HG03432 (cell line): ENCODE measurements at regions not wholly inside any gene's neighbourhood (a gene's known extent, or its start where the extent isn't known, plus 50 kb on each side); places are given as distances from the start of the nearest gene placed in this dataset.
"Not testable (repeated sequence)": the region's sequence is repeated elsewhere in the genome, so short reads cannot be mapped to it uniquely, and the experiment has no call there.

ENCODE experiments used
- ATAC-seq: cut with Tn5 transposase; IDR thresholded peaks from one replicate; pipeline ENCODE4 v1.9.1; 2021; ENCODE audit warnings: mild to moderate bottlenecking, moderate library complexity; ENCODE audit not compliant: unreplicated experiment

DNA sequence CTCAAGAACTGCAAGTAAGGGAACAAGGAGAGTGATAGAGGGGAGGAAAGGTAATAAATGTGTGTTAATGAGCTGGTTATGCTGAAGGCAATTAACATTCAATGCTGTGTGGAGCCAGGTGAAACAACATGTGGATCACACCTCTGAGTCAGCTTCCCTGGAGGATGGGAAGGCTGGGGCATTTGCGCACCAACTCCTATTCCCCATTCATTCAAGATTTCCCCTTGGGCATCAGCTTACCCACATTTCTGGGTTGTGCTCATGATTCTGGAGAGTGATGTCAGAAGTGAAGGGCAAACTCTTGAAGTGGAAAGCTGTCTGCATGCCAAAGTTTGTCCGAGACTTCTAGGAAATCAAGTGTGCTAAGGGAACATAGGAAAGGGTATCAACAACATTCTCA lies 461.4 kb downstream of the MID1IP1 start:
- no peak for ATAC-seq

DNA sequence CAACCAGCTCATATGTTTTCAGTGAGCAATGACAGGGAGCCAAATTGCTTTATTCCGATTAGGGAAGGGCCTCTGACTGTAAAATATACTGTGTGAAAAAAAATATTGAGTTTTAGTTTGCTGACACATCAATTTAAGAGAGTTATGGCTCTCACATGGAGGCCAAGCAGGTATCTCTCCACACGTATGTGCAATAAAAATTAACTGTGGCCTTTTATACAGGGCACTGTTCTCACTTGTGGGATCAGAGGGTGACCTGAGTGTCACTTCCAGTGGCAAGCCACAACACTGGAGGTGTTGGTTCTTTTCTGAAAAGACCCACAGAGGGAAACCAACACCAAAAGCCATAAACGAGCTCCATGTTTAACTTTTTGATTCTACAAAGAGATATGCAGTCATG lies 462.8 kb downstream of the MID1IP1 start:
- no peak for ATAC-seq

DNA sequence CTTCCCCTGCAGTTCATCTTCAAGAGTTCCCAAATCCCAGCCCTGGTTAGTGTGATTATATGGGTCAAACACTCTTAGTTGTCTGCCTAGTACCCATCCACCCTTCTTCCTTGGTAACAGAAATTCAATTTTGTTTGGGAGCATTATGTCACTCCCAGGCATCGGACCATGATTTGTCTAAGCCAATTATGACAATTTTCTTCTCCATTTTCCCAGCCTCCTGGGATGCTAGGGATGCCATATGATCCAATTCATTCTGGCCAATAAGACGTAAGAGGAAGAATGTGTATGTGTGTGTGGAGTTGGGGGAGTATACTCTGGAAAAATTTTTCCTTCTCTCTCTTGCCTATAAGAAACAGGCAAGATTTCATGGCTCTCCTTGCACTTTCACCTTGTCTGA lies 465.9 kb downstream of the MID1IP1 start:
- no peak for ATAC-seq

DNA sequence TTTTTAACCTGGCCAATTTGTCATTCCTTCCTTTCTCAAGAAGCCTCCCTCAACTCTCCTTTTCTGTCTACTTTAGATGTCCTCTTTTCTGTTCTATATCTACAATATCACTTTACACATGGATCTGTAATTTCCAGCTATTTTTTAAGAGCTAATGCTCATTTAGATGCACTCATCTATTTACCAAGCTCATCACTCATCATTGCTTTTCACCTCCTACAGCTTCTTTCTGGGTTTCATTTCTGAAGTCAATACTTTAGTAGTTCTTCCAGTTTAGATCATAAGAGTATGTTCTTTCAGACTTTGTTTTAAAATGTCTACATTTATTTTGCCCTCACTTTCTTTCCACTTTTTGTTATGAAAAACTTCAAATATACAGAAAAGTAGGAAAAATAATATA lies 466.9 kb downstream of the MID1IP1 start:
- ATAC-seq, result no peak

DNA sequence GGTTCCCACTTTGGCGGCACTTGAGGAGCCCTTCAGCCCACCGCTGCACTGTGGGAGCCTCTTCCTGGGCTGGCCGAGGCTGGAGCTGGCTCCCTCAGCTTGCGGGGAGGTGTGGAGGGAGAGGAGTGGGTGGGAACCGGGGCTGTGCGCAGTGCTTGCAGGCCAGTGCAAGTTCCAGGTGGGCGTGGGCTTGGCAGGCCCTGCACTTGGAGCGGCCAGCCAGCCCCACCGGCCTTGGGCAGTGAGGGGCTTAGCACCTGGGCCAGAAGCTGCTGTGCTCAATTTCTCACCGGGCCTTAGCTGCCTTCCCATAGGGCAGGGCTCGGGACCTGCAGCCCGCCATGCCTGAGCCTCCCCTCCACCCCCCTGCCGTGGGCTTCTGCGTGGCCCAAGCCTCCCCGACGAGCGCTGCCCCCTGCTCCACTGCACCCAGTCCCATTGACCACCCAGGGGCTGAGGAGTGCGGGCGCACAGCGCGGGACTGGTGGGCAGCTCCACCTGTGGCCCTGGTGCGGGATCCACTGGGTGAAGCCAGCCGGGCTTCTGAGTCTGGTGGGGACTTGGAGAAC lies 474.3 kb downstream of the MID1IP1 start:
- no peak for ATAC-seq

DNA sequence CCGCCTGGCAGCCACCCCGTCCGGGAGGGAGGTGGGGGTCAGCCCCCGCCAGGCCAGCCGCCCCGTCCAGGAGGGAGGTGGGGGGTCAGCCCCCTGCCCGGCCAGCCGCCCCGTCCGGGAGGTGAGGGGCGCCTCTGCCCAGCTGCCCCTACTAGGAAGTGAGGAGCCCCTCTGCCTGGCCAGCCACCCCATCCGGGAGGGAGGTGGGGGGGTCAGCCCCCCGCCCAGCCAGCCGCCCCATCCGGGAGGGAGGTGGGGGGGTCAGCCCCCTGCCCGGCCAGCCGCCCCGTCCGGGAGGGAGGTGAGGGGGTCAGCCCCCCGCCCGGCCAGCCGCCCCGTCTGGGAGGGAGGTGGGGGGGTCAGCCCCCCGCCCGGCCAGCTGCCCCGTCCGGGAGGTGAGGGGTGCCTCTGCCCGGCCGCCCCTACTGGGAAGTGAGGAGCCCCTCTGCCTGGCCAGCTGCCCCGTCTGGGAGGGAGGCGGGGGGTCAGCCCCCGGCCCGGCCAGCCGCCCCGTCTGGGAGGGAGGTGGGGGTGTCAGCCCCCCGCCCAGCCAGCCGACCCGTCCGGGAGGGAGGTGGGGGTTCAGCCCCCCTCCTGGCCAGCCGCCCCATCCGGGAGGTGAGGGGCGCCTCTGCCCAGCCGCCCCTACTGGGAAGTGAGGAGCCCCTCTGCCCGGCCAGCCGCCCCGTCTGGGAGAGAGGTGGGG lies 476.6 kb downstream of the MID1IP1 start:
- not testable (repeated sequence) for ATAC-seq

DNA sequence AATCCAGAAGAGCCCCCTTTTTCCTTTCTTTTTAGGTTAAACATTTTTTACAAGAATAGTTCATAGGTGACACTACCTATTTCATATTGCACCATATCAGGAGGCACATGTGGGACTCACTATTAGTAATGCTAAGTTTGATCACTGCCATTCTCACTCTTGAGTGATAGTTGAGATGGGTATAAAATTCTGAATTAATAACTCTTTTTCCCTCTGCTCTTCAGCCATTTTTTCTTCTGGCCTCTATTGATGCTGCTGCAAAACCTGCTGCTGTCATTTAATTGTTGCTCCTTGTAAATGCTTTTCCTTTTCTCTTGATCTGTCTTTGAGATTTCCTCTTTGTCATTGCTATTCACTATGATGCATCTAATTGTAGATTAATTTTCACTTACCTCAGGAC lies 482.0 kb downstream of the MID1IP1 start:
- ATAC-seq, result no peak

DNA sequence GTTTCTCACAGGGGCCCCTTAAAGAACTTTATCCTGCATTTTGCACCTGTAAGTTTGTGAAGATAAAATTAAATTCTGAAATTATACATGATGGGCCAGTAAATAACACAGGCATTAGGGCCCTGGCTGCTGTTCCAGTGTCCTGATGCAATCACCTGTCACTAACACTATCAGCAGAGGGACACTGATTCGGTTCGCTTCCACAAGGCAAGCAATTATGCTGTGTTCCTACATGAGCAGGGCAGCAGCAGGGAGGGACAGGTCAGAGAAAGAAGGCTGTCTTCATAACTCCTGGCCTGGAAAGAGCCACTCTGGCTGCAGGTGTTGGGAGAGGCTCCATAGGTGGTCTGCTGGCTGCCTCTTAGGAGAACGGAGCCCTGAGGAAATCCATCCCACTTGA lies 487.3 kb downstream of the MID1IP1 start:
- no peak for ATAC-seq

DNA sequence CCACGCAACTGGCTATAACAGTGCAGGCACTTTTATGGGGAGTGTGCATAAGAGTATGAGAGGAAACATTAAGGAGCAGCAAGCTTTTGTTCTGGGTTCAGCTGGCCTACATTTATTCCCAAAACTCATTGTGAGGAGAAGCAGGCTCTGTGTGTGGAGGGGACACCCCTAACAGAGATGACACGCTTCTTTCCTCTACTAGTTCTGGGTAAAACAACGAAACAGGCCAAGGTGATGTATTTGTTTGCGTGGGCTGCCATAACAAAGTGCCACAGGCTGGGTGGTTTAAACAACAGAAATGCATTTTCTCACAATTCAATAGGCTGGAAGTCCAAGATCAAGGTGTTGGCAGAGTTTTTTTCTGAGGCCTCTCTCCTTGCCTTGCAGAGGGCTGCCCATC lies 488.6 kb downstream of the MID1IP1 start:
- no peak for ATAC-seq

DNA sequence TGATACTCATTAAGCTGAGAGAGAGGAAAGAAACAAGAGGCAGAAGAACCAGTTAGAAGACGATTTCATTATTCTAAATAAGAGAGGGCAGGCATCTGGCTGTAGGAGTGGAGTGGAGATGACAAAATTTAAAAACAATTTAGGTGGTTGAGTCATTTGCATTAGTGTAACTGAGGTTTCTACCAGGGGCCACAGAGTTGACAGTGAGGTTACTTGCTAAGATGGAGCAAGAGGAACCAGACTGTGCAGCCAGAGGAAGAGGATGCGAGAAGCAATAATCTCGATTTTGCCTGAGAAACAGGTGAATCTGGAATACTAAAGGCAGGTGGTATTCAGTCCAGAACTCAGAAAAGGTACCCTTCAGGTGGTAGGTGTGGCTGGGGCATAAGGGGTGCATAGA lies 491.9 kb downstream of the MID1IP1 start:
- ATAC-seq, result no peak

DNA sequence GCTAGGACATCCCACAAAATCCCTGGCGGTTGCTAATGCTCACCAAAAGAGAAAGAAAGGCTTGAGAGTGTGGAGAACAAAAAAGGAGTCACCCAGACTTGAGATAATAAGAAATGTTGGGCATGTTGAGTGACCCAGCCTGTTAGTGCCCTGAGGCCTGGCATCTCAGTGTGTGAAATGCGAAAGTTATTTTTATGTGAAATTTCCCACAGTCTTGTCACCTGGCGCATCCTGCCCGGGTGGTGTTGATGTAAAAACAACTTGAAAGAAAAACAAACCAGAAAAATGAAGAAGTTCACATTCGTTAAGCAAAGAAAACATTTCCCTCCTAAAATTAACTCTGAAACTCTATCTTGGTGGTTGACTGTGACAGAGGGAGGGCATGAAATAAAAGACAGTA lies 495.2 kb downstream of the MID1IP1 start:
- no peak for ATAC-seq

DNA sequence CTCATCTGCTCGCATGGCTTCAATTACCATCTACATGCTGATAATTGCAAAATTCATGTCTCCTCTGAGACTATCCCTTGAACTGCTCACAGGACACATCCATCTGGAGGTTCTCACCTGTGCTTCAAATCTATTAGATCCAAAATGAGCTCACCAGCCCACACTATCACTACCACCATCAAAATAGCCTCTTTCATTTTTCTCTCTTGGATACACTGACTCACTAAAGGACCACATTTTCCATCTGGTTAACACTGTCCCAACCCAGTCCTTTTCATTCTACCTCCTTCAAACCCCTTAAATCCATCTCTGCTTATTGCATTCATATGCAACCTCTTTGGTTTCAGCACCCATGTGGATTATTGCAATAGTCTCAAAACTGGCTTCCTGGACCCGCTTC lies 497.6 kb downstream of the MID1IP1 start:
- no peak for ATAC-seq

DNA sequence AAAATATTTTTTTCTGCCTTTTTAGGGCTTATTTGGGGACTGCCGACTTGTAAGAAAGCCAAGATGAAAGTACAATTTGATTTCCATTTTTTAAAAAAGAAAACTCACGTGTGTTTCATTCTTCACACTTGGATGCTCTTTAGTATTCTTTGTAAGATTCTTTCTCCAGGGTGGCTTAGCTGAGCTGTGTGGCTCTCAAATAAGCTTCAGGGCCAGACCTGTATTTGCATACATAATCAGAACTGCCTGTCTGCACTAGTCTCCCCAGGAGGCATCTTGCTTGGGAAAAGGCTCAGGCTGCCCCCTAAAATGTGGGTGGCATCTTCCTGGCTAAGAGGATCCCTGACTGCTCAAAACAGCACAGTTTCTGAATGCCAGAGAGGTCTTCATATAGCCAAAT lies 498.4 kb downstream of the MID1IP1 start:
- ATAC-seq, result no peak

DNA sequence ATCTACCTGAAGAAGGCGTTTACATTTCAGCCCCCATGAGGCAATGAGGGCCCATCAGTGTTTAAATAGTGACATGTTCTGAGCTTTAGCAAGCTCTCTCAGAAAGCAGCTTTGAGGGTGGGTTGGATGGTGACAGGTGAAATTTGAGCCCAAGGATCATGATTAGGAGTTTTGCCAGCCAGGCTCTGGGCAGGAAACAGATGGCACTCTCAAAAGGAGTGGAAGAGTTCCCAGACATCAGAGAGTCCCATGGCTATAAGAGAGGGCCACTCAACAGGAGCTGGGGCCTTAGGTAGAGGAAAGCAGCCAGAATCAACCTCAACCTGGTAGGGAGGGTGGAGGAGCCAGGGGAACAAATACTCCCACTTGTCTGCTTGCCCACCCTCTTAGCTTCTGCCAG lies 499.8 kb downstream of the MID1IP1 start:
- ATAC-seq, result no peak

DNA sequence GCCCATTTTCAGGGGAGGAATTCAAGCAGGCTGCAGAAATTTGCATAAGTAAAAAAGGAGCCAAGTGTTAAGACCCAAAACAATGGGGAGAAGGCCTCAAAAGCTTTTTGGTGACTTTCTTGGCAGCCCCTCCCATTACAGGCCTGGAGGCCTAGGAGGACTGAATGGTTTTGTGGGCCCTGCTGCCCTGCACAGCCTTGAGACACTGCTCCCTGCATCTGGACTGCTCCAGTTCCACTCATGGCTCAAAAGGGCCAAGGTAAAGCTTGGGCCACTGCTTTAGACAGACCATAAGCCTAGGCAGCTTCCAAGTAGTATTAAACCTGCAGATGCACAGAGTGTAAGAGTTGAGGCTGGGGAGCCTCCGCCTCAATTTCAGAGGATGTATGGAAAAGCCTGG lies 501.6 kb downstream of the MID1IP1 start:
- ATAC-seq, result no peak

DNA sequence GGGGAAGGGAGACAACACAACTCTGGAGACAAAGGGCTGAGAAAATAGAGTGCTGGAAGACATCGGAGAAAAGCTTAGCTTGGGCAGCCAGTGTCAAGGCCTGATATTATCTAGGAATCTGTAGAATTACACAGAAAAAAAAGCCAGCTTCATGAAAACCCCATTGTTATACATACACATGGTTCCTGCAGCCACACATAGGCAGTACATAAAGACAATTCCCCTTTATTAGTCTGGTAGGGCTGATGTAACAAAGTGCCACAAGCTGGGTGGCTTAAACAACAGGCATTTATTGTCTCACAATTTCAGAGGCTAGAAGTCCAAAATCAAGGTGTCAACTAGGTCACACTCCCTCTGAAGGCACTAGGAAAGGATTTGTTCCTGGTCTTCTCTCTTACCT lies 503.5 kb downstream of the MID1IP1 start:
- no peak for ATAC-seq

DNA sequence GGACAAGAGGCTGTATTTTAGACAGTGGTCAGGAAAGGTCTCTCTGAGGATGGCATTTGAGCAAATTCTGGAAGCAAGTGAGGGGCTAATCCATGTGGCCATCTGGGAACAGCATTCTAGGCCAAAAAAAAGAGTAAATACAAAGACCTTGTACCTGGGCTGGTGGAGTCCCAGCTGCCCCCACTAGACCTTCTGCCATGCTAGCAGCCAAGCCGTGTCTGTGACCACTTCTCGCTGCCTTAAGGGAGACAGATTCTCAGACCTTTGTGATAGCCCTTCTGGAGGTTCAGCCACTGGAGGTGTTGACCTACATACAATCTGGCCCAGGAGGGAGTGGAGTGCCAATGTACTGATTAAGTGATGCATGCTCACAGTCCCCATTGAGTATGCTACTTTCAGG lies 506.2 kb downstream of the MID1IP1 start:
- ATAC-seq, result no peak

DNA sequence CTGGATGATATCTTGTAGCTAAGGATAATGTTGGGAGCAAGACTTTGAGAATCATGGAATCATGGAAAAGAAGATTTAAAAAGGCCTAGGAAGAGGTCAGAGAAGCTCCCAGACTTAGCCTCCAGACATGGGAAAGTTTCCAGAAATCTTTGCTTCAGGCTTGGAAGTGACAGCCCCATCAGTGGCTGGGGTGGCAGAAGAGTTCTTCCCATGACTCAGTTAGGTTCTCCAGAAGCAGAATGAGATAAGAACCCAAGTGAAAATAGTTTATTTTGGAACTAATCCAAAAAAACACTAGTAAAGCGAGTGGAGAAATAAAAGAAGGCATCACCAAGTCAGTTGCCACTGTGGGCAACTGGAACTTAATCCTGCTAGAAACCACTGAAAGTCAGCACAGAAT lies 506.9 kb downstream of the MID1IP1 start:
- no peak for ATAC-seq

DNA sequence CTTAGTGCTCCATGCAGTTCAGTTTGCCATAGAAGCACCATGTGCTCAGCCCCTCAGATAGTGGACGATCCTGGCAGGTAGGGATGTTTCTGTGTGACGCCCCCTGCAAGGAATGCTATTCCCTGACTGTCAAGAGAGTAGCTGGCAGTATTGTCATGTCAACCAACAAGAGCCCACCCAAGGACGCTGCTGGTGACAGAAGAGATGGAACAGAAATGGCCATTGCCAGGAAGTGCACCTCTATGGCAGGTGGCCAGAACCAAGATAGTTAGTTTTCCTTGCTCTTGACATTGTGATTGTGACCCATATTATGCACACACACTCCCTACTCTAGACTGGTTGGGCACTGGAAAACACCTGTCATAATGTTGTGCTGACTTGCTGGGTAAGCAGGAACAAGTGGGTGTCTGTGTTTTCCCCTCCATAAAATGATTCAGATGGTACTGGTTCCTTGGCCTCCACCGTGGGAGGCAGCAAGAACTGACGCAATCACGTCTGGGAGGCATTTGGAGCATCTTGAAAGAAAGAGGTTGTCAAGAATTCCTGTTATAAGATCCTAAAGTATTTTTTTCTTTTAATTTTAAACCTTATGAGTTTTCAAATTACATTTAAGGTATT lies 507.9 kb downstream of the MID1IP1 start:
- ATAC-seq, result no peak

DNA sequence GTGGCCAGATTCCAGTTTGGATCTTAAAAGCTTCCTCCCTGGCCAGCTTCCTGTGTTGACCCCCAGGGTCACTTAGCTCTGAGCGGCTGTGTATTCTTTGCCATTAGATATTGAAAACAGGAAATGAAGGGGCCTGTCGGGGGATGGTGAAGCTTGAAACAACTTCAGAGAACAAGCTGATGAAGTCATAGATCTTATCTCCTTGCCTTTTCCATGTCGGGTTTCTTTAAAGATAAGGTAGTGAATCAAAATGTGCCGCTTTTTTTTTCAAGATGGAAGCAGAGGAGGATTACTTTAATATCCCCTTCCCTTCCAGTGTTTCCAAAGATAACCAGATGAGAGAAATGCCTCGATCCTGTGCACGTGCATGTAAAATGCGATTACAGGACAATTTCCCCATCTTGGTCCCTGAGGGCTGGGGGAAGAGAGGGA lies 508.5 kb downstream of the MID1IP1 start:
- ATAC-seq, result no peak

DNA sequence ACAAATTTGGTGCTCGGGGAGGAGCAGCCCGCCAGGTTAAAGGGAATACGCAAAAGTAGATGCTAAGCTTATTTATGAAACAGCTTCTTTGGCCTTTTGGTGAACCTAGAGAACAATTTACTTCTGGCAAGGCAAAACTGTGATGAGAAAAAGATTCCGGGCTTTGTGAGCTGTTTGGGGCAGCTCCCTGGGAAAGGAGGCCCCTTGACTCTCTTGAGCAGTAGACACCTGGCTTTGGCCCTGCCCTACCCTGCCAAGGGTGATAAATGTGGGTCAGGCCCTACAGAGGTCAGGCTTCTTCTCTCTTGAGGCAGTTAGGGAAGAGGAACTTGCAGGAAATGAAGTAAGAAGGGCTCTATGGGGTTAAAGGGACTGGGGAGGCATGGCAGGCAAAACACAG lies 509.6 kb downstream of the MID1IP1 start:
- ATAC-seq, result no peak

DNA sequence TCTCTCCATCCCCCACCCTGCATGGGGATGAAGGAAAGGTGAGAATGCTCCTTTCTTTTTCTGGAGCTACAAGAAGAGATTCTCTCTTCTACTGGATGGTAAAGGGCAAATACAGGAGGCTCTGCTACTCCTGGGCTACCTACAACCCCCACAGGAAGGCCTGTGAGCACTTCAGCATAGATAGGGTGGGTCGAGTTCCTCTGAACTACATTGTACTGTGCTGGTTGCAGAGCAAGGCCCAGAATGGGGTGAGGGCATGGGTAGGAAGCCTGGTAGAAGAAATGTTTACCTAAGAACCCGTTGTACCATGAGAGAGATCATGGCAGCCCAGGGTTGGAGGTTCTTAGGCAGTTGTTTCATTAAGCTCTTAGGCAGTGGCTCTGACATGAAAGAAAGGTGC lies 510.4 kb downstream of the MID1IP1 start:
- ATAC-seq, result no peak

DNA sequence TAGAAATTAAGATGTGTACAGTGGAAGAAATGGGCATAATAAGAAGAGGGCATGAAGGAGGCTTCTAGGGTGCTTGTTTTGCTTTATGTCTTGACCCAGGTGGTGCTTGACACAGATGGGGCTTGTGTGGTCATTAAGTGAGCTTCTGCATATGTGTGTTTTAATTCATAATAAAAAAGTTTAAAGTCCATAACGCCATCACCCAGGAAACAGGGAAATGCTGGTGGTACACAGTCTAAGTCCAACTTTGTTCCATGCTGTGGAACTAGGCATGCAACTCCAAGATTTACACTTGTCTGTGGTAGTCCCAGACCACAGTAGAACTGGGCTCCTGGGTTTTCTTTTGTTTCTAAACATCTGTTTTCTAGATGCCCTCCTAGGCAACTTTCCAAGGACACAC lies 511.9 kb downstream of the MID1IP1 start:
- ATAC-seq, result no peak
